Aorta (tissue), 5 donors: ENCODE measurements at regions not wholly inside any gene's neighbourhood (a gene's known extent, or its start where the extent isn't known, plus 50 kb on each side); places are given as distances from the start of the nearest gene placed in this dataset.

Experiments
- ATAC-seq: fragments of 200-7000 bp; cut with Tn5 transposase; one replicate; pipeline ENCODE4 v1.9.1; 2022; ENCODE audit warnings: moderate library complexity; ENCODE audit not compliant: low FRiP score
- DNase-seq, 2 donors: peaks; one replicate each; pipeline ENCODE4 v3.0.0-alpha.2; 2020
- H3K27ac ChIP-seq, 2 donors: one replicate each; pipeline ENCODE4 v1.5.1; 2013; ENCODE audit warnings: low read length in 2 of 2, mild to moderate bottlenecking in 2 of 2, moderate library complexity in 2 of 2, control low read depth in 1 of 2, inconsistent platforms in 1 of 2, low read depth in 1 of 2
- H3K27me3 ChIP-seq, 2 donors: one replicate each; pipeline ENCODE4 v1.6.1; 2013; ENCODE audit warnings: control low read depth in 1 of 2, low read length in 1 of 2, mild to moderate bottlenecking in 1 of 2, moderate library complexity in 1 of 2; ENCODE audit not compliant: insufficient read depth in 2 of 2, control insufficient read depth in 1 of 2
- H3K36me3 ChIP-seq, 2 donors: one replicate each; pipeline ENCODE4 v1.6.1; 2013; ENCODE audit warnings: control low read depth in 1 of 2, low read length in 1 of 2, mild to moderate bottlenecking in 1 of 2; ENCODE audit not compliant: insufficient read depth in 2 of 2, control insufficient read depth in 1 of 2
- H3K4me1 ChIP-seq, 2 donors: one replicate each; pipeline ENCODE4 v1.6.1; 2013; ENCODE audit warnings: low read length in 2 of 2, control low read depth in 1 of 2, mild to moderate bottlenecking in 1 of 2, moderate library complexity in 1 of 2; ENCODE audit not compliant: insufficient read depth in 2 of 2, control insufficient read depth in 1 of 2
- H3K4me3 ChIP-seq, 2 donors: one replicate each; pipeline ENCODE4 v1.5.1; 2013; ENCODE audit warnings: low read length in 2 of 2, control low read depth in 1 of 2, mild to moderate bottlenecking in 1 of 2
- H3K9me3 ChIP-seq: one replicate; pipeline ENCODE4 v1.6.1; 2013; ENCODE audit warnings: mild to moderate bottlenecking, low read length; ENCODE audit not compliant: control insufficient read depth
- WGBS, 2 donors: extraction: QIAGEN DNeasy Blood & Tissue Kit; methylation state at CpG; one replicate each; pipeline ENCODE4 v1.1.7; 2013; 5-methylcytosine and 5-hydroxymethylcytosine counted together
- intact Hi-C, 2 donors: fragments of 100-400 bp; cut with DNase I; formaldehyde crosslinking; loops; one replicate each; pipeline versions ENCODE4 v1.14.2 to v1.15.0; 2022
- donor health status: healthy with polysubstance abuse.
- donor health status: Bipolar disorder and iron deficiency.
- donor health status: DM: no; HTN: no; CAD: no.
- donor health status: DM: no; HTN: no; CAD: no.
- donor health status: DM: yes; HTN: yes; CAD: no.

DNA sequence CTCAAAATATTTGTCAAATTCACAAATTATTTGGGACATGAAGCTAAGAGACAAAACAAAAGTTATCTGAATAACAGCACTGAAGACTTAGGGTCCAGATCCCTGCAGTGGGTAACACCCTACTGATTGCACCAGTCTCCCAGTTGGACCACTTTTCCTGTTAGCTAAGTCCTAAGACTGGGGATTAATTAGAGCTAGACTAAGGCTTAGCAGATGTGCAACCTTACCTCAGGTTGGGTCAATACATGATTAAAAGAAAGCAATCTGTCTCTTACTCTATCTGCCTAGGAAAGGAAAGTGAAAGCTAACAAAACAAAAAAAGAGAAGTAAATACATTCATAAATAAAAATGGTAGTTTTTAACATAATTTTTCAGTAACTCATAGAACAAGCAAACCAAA is 737.2 kb upstream of the CHRM3 start:
- no peaks in the 10 kb centered on the region for H3K27me3 ChIP-seq
- no peaks in the 10 kb centered on the region for H3K4me1 ChIP-seq
- no peak overlapping the region for H3K4me3 ChIP-seq
- H3K36me3 ChIP-seq, result no peaks in the 10 kb centered on the region
- ATAC-seq (no peak), DNase-seq (no peak)
- no peak overlapping the region for H3K27ac ChIP-seq
- intact Hi-C loops, result no loop called here
- H3K9me3 ChIP-seq, result no peaks in the 10 kb centered on the region

DNA sequence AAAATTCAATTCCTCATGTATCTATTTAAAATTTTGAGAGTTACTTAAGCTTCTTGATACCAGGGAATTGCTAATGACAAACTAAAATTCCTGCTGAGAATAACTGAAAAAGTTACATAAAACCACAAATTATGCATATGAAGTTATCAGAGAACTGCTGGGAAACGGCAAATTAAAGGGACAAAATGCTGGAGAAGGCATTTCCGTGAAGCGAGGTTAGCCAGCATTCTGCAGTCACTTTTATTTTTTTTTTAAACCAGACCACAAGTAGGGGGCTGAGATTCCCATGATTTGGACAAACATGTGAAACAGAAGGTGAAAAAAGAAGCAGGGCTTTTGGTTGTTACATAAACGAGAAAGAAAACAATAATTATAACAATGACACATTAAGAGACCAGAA is 737.6 kb upstream of the CHRM3 start:
- no peaks in the 10 kb centered on the region for H3K4me1 ChIP-seq
- no peak for ATAC-seq
- no peak for DNase-seq
- H3K27ac ChIP-seq, result no peak overlapping the region
- no peaks in the 10 kb centered on the region for H3K36me3 ChIP-seq
- 81 to 82% methylated on average over 4 of the region's 4 CpGs for WGBS, 2 donors
- no peaks in the 10 kb centered on the region for H3K9me3 ChIP-seq
- intact Hi-C loops, result no loop called here
- H3K27me3 ChIP-seq, result no peaks in the 10 kb centered on the region
- no peak overlapping the region for H3K4me3 ChIP-seq

DNA sequence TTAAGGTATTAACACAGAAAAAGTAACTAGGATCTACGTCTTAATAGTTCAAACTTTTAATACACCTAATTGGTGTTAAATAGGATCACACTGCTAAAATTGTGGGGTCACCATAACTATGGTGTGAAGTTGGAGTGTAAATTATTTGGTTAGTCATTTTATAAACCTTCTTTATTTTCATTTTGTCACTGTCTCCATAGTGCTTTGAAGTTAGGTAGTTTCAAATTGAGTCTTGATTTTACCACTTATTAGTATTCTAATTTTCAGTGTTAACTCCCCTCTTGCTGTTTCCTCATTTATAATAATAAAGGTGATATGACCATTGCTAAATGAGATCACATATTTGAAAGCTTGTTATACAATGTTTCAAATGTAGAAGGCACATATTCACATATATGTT is 738.1 kb upstream of the CHRM3 start:
- DNase-seq (no peak), ATAC-seq (no peak)
- 50 to 69% methylated on average over 1 of the region's 1 CpG for WGBS, 2 donors
- Histone ChIP-seq H3K27ac (no peak overlapping the region), H3K9me3 (no peaks in the 10 kb centered on the region), H3K27me3 (no peaks in the 10 kb centered on the region), H3K36me3 (no peaks in the 10 kb centered on the region), H3K4me3 (no peak overlapping the region), H3K4me1 (no peaks in the 10 kb centered on the region)
- intact Hi-C loops, result no loop called here

DNA sequence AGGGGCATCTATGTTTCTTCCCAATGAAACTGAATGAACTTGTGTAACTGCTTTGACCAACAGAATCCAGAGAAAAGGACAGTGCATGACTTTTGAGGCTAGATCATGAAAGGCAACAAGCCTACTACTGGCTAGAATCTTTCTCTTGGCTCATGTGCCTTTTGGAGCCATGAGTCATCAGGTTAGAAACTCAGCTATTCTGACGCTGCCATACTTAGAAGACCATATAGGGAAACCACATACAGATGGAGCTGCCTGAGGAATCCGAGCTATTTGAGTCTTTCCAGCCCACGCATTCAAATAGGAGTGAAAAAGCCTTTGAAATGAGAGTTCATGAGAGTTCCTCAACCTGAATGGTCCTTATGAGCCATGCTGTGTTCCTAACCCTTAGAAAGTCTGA is 738.5 kb upstream of the CHRM3 start:
- H3K27me3 ChIP-seq, result no peaks in the 10 kb centered on the region
- H3K4me1 ChIP-seq, result no peaks in the 10 kb centered on the region
- no peak for ATAC-seq
- intact Hi-C loops, result no loop called here
- H3K36me3 ChIP-seq, result no peaks in the 10 kb centered on the region
- 11 to 13% methylated on average over 3 of the region's 3 CpGs for WGBS, 2 donors
- no peak overlapping the region for H3K4me3 ChIP-seq
- no peak for DNase-seq
- H3K9me3 ChIP-seq, result no peaks in the 10 kb centered on the region
- H3K27ac ChIP-seq, result no peak overlapping the region

DNA sequence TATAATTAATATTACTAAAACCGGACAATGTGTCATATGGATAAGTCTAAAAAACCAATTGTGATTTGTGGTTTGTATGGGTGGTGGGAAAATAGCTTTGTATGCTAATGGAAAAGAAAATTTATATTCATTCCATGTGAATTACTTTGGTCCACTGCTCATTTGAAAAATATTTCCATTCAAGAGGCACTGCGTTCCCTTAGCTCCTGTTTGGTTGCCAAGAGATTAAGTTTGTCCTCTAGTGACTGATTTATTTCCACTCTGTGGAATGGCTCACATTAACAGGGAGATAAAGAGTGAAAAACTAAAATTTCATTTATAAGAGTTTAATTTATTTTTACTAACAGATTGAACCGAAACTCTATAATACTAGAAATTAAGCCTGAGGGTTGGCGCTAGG is 744.1 kb upstream of the CHRM3 start:
- Histone ChIP-seq H3K36me3 (no peaks in the 10 kb centered on the region), H3K27me3 (no peaks in the 10 kb centered on the region), H3K4me3 (no peak overlapping the region), H3K27ac (no peak overlapping the region), H3K4me1 (no peaks in the 10 kb centered on the region), H3K9me3 (no peaks in the 10 kb centered on the region)
- ATAC-seq, result no peak
- intact Hi-C loops, result no loop called here
- 12 to 22% methylated on average over 4 of the region's 4 CpGs for WGBS, 2 donors
- no peak for DNase-seq

DNA sequence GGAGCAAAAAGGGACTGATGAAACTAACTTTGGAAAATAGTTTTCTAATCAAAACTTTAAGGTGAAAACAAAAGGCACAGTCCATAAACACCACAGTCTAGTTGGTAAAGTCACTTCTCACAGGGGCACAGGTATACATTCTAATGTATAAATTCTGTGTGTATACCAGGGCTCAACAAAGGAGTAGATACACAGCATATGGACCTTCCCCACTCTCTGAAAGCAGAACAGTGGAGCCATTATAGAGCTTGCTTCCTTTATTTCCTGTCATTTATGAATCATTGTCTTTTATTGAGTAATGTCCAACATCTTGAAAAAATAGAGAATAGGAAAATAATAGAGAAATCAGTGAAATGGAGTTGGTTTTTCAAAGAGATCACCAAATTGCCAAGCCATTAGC is 746.5 kb upstream of the CHRM3 start:
- Histone ChIP-seq H3K36me3 (no peaks in the 10 kb centered on the region), H3K4me1 (no peaks in the 10 kb centered on the region), H3K27me3 (no peaks in the 10 kb centered on the region), H3K9me3 (no peaks in the 10 kb centered on the region), H3K27ac (no peak overlapping the region), H3K4me3 (no peak overlapping the region)
- no peak for ATAC-seq
- no peak for DNase-seq
- intact Hi-C loops, result no loop called here

DNA sequence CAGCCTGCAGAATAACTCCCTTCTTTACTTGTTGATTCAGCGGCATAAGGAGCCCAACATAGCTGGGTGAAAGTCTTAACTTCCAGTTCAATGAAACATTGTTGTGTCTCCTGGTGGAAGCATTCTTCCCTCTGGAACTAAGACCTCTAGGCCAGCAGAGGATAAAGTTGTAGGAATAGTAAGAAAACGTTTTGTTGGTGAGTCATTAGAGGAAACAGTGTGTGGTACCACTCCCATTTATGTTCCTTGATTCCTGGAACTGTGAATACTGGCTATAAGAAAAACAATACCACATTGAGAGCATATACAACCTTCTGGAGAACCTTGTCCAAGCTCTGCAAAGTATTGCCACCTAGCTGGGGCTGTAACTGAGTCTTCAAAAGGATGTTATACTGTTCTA is 737.4 kb upstream of the ZP4 start:
- no peak overlapping the region for H3K27ac ChIP-seq
- H3K36me3 ChIP-seq, result no peaks in the 10 kb centered on the region
- no peaks in the 10 kb centered on the region for H3K27me3 ChIP-seq
- DNase-seq, result no peak
- intact Hi-C loops, result loop anchor here in 1 of 2 donors (2.0 kb wide), 1 partner anchor 43 kb away; no protein-coding TSS in a partner anchor
- 49 to 55% methylated on average over 2 of the region's 2 CpGs for WGBS, 2 donors
- H3K4me3 ChIP-seq, result no peak overlapping the region
- no peaks in the 10 kb centered on the region for H3K9me3 ChIP-seq
- no peaks in the 10 kb centered on the region for H3K4me1 ChIP-seq
- no peak for ATAC-seq

DNA sequence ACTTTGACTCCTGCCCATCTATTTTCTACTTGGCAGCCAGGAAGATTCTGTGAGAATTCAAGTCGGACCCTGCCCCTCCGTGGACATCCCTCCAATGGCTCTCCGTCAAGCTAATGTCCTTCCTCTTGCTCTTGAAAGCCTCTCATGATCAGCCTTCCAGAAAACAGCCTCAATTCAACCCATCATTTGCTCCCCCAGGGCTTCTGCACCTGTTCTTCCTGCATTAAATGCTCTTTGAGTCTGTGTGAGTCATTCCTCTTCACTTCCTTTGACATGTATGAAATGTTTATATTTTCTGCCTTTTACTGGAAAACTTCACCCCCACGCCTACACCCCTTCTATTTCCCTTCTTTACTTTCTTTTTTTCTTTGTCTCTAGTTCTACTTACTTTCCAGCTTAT is 734.1 kb upstream of the ZP4 start:
- H3K36me3 ChIP-seq, result no peaks in the 10 kb centered on the region
- no peak for DNase-seq
- H3K9me3 ChIP-seq, result no peaks in the 10 kb centered on the region
- intact Hi-C loops, result no loop called here
- WGBS, 2 donors, result 76 to 78% methylated on average over 4 of the region's 4 CpGs
- no peaks in the 10 kb centered on the region for H3K4me1 ChIP-seq
- H3K27ac ChIP-seq, result no peak overlapping the region
- no peak for ATAC-seq
- H3K27me3 ChIP-seq, result no peaks in the 10 kb centered on the region
- H3K4me3 ChIP-seq, result no peak overlapping the region

DNA sequence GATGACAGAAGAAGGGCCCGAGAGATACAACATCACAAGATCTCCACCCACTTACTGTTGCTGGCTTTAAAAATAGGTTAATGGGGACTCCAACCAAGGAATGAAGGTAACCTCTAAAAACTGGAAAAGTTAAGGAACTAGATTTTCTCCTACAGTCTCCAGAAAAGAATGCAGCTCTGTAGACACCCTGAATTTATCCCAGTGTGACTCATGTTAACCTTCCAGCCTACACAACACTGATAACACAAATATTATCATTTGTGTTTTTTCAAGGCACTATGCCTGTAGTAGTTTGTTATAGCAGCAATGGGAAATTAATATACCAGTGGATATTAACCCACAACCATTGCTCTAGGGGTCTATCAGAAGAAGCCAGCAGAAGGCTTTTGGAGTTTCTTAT is 730.7 kb upstream of the ZP4 start:
- H3K9me3 ChIP-seq, result no peaks in the 10 kb centered on the region
- WGBS, 2 donors, result 96 to 100% methylated on average over 1 of the region's 1 CpG
- no peak for ATAC-seq

DNA sequence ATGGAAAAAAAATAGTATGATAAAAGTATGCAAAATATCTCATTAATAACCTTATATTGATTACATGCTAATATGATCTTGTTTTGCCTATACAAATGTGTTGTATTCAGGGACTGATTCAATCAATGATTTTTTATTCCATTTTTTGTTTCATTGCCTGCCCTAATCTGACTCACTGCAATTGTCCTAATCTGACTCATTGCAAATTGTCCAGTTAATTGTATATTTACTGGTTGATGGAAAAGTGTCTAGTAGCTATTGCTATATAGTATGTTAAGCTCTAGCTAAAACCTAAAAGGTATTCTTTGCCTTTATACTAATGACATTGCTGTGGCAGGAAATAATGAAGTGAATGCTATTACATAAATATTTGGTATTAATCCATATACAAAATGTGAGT is 728.9 kb upstream of the ZP4 start:
- Histone ChIP-seq H3K4me3 (no peak overlapping the region), H3K27me3 (no peaks in the 10 kb centered on the region), H3K4me1 (no peaks in the 10 kb centered on the region), H3K9me3 (no peaks in the 10 kb centered on the region), H3K27ac (no peak overlapping the region), H3K36me3 (no peaks in the 10 kb centered on the region)
- ATAC-seq, result no peak
- no peak for DNase-seq
- intact Hi-C loops, result no loop called here

More for the DNA sequence above, 730.7 kb upstream of the ZP4 start:
- no peak for DNase-seq
- Histone ChIP-seq H3K36me3 (no peaks in the 10 kb centered on the region), H3K4me3 (no peak overlapping the region), H3K27me3 (no peaks in the 10 kb centered on the region), H3K4me1 (no peaks in the 10 kb centered on the region), H3K27ac (no peak overlapping the region)
- intact Hi-C loops, result no loop called here
